ENCODE measurements at regions not wholly inside any gene's neighbourhood (a gene's known extent, or its start where the extent isn't known, plus 50 kb on each side); places are given as distances from the start of the nearest gene placed in this dataset.

DNA sequence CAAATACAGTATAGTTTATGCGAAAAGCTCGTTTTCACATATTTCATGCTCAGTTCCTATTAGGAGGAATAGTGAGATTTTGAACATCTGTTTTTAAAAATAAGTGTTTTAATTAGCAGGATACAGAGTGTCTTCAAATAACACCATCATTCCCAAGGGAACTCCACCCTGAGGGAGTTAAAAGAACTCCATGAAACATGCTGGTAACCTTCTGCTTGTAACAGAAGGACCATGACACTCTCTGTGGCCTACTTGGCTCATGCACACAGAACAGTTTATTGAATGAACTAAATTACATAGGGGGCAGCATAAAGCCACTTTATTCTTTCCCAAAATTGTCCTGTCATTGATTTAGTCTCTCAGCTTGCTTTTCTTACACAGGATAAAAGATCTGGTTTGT is 809.5 kb upstream of the SLITRK6 start:
- no peak for TF ChIP-seq GATAD2A (CRISPR knock-in tag; IDR thresholded peaks at IDR 0.05)
- TF ChIP-seq, protein P1, sequence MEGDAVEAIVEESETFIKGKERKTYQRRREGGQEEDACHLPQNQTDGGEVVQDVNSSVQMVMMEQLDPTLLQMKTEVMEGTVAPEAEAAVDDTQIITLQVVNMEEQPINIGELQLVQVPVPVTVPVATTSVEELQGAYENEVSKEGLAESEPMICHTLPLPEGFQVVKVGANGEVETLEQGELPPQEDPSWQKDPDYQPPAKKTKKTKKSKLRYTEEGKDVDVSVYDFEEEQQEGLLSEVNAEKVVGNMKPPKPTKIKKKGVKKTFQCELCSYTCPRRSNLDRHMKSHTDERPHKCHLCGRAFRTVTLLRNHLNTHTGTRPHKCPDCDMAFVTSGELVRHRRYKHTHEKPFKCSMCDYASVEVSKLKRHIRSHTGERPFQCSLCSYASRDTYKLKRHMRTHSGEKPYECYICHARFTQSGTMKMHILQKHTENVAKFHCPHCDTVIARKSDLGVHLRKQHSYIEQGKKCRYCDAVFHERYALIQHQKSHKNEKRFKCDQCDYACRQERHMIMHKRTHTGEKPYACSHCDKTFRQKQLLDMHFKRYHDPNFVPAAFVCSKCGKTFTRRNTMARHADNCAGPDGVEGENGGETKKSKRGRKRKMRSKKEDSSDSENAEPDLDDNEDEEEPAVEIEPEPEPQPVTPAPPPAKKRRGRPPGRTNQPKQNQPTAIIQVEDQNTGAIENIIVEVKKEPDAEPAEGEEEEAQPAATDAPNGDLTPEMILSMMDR (CRISPR knock-in tag; IDR thresholded peaks at IDR 0.05) = no peak
- no peak for TF ChIP-seq CHD2 (IDR thresholded peaks at IDR 0.05; ENCODE audit: low read depth, low read length)
- TF ChIP-seq, protein P2, sequence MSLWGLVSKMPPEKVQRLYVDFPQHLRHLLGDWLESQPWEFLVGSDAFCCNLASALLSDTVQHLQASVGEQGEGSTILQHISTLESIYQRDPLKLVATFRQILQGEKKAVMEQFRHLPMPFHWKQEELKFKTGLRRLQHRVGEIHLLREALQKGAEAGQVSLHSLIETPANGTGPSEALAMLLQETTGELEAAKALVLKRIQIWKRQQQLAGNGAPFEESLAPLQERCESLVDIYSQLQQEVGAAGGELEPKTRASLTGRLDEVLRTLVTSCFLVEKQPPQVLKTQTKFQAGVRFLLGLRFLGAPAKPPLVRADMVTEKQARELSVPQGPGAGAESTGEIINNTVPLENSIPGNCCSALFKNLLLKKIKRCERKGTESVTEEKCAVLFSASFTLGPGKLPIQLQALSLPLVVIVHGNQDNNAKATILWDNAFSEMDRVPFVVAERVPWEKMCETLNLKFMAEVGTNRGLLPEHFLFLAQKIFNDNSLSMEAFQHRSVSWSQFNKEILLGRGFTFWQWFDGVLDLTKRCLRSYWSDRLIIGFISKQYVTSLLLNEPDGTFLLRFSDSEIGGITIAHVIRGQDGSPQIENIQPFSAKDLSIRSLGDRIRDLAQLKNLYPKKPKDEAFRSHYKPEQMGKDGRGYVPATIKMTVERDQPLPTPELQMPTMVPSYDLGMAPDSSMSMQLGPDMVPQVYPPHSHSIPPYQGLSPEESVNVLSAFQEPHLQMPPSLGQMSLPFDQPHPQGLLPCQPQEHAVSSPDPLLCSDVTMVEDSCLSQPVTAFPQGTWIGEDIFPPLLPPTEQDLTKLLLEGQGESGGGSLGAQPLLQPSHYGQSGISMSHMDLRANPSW (CRISPR knock-in tag; IDR thresholded peaks at IDR 0.05; ENCODE audit: borderline replicate concordance) = no peak
- TF ChIP-seq PATZ1 (CRISPR knock-in tag; IDR thresholded peaks at IDR 0.05) = no peak
- TF ChIP-seq GABPA (IDR thresholded peaks at IDR 0.05; ENCODE audit: low read depth, low read length) = no peak
- no peak for TF ChIP-seq GABPA (CRISPR knock-in tag; IDR thresholded peaks at IDR 0.05; ENCODE audit: low read depth)
- no peak for TF ChIP-seq SRY (CRISPR knock-in tag; IDR thresholded peaks at IDR 0.05)
- TF ChIP-seq MAFK (conservative IDR thresholded peaks at IDR 0.05 in 1 of 2, IDR thresholded peaks at IDR 0.05 in 1 of 2; ENCODE audit: low read length in 2 of 2) = no peak
- no peak for TF ChIP-seq ZNF781 (CRISPR knock-in tag; IDR thresholded peaks at IDR 0.05; ENCODE audit: borderline replicate concordance, not compliant biosample characterization)
- no peak for TF ChIP-seq ZNF724P (CRISPR knock-in tag; IDR thresholded peaks at IDR 0.05; ENCODE audit: borderline replicate concordance)

All from HepG2 (cell line).